H9 (cell line): ENCODE measurements at regions not wholly inside any gene's neighbourhood (a gene's known extent, or its start where the extent isn't known, plus 50 kb on each side); places are given as distances from the start of the nearest gene placed in this dataset.

Experiments
- DNase-seq: peaks from one replicate; pipeline ENCODE4 v3.0.0-alpha.2; 2017
- H2AFZ ChIP-seq: one replicate; pipeline ENCODE4 v1.6.1; 2013; ENCODE audit warnings: mild to moderate bottlenecking, low read length, control low read depth, moderate library complexity
- H2AK5ac ChIP-seq: 2 replicates; pipeline ENCODE4 v1.6.1; 2013; ENCODE audit warnings: low read length, control low read depth, mixed read lengths; ENCODE audit not compliant: insufficient read length
- H2BK120ac ChIP-seq: one replicate; pipeline ENCODE4 v1.6.1; 2013; ENCODE audit warnings: low read depth, mild to moderate bottlenecking, low read length, control low read depth, inconsistent platforms; ENCODE audit not compliant: poor library complexity, severe bottlenecking
- H2BK12ac ChIP-seq: 2 replicates; pipeline ENCODE4 v1.6.1; 2013; ENCODE audit warnings: low read length, control low read depth, mixed read lengths, low read depth; ENCODE audit not compliant: insufficient read length
- H2BK15ac ChIP-seq: 2 replicates; pipeline ENCODE4 v1.6.1; 2013; ENCODE audit warnings: low read depth, low read length, control low read depth
- H2BK20ac ChIP-seq: one replicate; pipeline ENCODE4 v1.6.1; 2013; ENCODE audit warnings: low read depth, mild to moderate bottlenecking, low read length, control low read depth, inconsistent platforms; ENCODE audit not compliant: poor library complexity, severe bottlenecking
- H2BK5ac ChIP-seq: 2 replicates; pipeline ENCODE4 v1.6.1; 2013; ENCODE audit warnings: low read length, control low read depth, mixed read lengths; ENCODE audit not compliant: insufficient read length
- H3K14ac ChIP-seq: 2 replicates; pipeline ENCODE4 v1.6.1; 2013; ENCODE audit warnings: low read length, control low read depth; ENCODE audit not compliant: insufficient read depth
- H3K18ac ChIP-seq: 2 replicates; pipeline ENCODE4 v1.6.1; 2013; ENCODE audit warnings: low read depth, mild to moderate bottlenecking, mixed read lengths, low read length, control low read depth; ENCODE audit not compliant: insufficient read length
- H3K23ac ChIP-seq: 2 replicates; pipeline ENCODE4 v1.6.1; 2013; ENCODE audit warnings: low read length, control low read depth, mixed read lengths, low read depth; ENCODE audit not compliant: insufficient read length
- H3K23me2 ChIP-seq: 2 replicates; pipeline ENCODE4 v1.6.1; 2013; ENCODE audit warnings: low read depth, mild to moderate bottlenecking, mixed read lengths, low read length, control low read depth; ENCODE audit not compliant: insufficient read length, poor library complexity, severe bottlenecking
- H3K27ac ChIP-seq: 2 replicates; pipeline ENCODE4 v1.5.1; 2013; ENCODE audit warnings: low read length, control low read depth, mixed read lengths, low read depth; ENCODE audit not compliant: insufficient read length
- H3K27me3 ChIP-seq: 2 replicates; pipeline ENCODE4 v1.6.1; 2013; ENCODE audit warnings: low read length, control low read depth, inconsistent platforms; ENCODE audit not compliant: insufficient read depth
- H3K4ac ChIP-seq: 2 replicates; pipeline ENCODE4 v1.6.1; 2013; ENCODE audit warnings: low read depth, mild to moderate bottlenecking, control low read depth, inconsistent platforms, low read length, moderate library complexity
- H3K4me1 ChIP-seq: 2 replicates; pipeline ENCODE4 v1.6.1; 2013; ENCODE audit warnings: low read length, control low read depth, inconsistent platforms; ENCODE audit not compliant: insufficient read depth
- H3K4me2 ChIP-seq: 2 replicates; pipeline ENCODE4 v1.6.1; 2013; ENCODE audit warnings: low read length, control low read depth, mixed read lengths; ENCODE audit not compliant: insufficient read length, insufficient read depth
- H3K56ac ChIP-seq: 2 replicates; pipeline ENCODE4 v1.6.1; 2013; ENCODE audit warnings: low read depth, mild to moderate bottlenecking, mixed read lengths, low read length, control low read depth; ENCODE audit not compliant: insufficient read length
- H3K79me1 ChIP-seq: 2 replicates; pipeline ENCODE4 v1.6.1; 2013; ENCODE audit warnings: low read depth, mild to moderate bottlenecking, moderate library complexity, low read length, control low read depth, inconsistent platforms; ENCODE audit not compliant: insufficient read depth, poor library complexity, severe bottlenecking
- H3K79me2 ChIP-seq: 2 replicates; pipeline ENCODE4 v1.6.1; 2013; ENCODE audit warnings: low read length, control low read depth, inconsistent platforms; ENCODE audit not compliant: insufficient read depth
- H3K9ac ChIP-seq: 2 replicates; pipeline ENCODE4 v1.6.1; 2013; ENCODE audit warnings: low read length, control low read depth, mixed read lengths; ENCODE audit not compliant: insufficient read length; ENCODE audit errors: extremely low read depth
- H3K9me3 ChIP-seq: one replicate; pipeline ENCODE4 v1.6.1; 2013; ENCODE audit warnings: low read depth, low read length, inconsistent platforms; ENCODE audit not compliant: control insufficient read depth
- H3T11ph ChIP-seq: one replicate; pipeline ENCODE4 v1.6.1; 2013; ENCODE audit warnings: mild to moderate bottlenecking, low read length, control low read depth, inconsistent platforms
- H4K20me1 ChIP-seq: one replicate; pipeline ENCODE4 v1.6.1; 2013; ENCODE audit not compliant: control insufficient read depth, insufficient read length, insufficient read depth
- H4K5ac ChIP-seq: 2 replicates; pipeline ENCODE4 v1.6.1; 2013; ENCODE audit warnings: low read depth, mild to moderate bottlenecking, mixed read lengths, low read length, control low read depth; ENCODE audit not compliant: insufficient read length
- H4K8ac ChIP-seq: replicated peaks from 2 replicates; pipeline ENCODE4 v1.6.1; 2013; ENCODE audit warnings: low read length, control low read depth, mixed read lengths, low read depth; ENCODE audit not compliant: insufficient read length
- H4K91ac ChIP-seq: 2 replicates; pipeline ENCODE4 v1.6.1; 2013; ENCODE audit warnings: low read depth, mild to moderate bottlenecking, moderate library complexity, mixed read lengths, low read length, control low read depth; ENCODE audit not compliant: insufficient read length
- H3K27ac Mint-ChIP-seq, 3 experiments: 2 replicates in 2 of 3; 3 replicates in 1 of 3; pipeline ENCODE4 v1.8.0; 2020 to 2021; ENCODE audit warnings: mixed read lengths in 3 of 3, mild to moderate bottlenecking in 1 of 3, moderate library complexity in 1 of 3
- H3K27me3 Mint-ChIP-seq: 2 replicates; pipeline ENCODE4 v1.8.0; 2021; ENCODE audit warnings: low read depth, mild to moderate bottlenecking, moderate library complexity, mixed read lengths
- H3K36me3 Mint-ChIP-seq, 3 experiments: 2 replicates in 2 of 3; 3 replicates in 1 of 3; pipeline ENCODE4 v1.8.0; 2020 to 2021; ENCODE audit warnings: low read depth in 3 of 3, mixed read lengths in 3 of 3; ENCODE audit not compliant: insufficient read depth in 1 of 3
- H3K4me1 Mint-ChIP-seq, 2 experiments: 2 replicates each; pipeline ENCODE4 v1.8.0; 2020; ENCODE audit warnings: mixed read lengths in 2 of 2
- H3K4me3 Mint-ChIP-seq, 2 experiments: 2 replicates in 1 of 2; 3 replicates in 1 of 2; pipeline ENCODE4 v1.8.0; 2020 to 2021; ENCODE audit warnings: mild to moderate bottlenecking in 2 of 2, mixed read lengths in 2 of 2, moderate library complexity in 1 of 2
- H3K9me3 Mint-ChIP-seq, 2 experiments: 2 replicates in 1 of 2; 3 replicates in 1 of 2; pipeline ENCODE4 v1.8.0; 2020; ENCODE audit warnings: mild to moderate bottlenecking in 2 of 2, mixed read lengths in 2 of 2, moderate library complexity in 1 of 2
- CTCF ChIP-seq: fragments of 200-600 bp; sonication (generic); conservative IDR thresholded peaks from 3 replicates; pipeline ENCODE4 v1.8.0; 2021; ENCODE audit warnings: antibody characterized with exemption, mild to moderate bottlenecking
- WGBS: extraction: QIAGEN DNeasy Blood & Tissue Kit; methylation state at CpG from one replicate; pipeline ENCODE4 v1.1.7; 2013; ENCODE audit warnings: missing lambda C conversion rate, low lambda C conversion rate, mixed read lengths; ENCODE audit not compliant: insufficient read length; ENCODE audit errors: extremely low coverage; 5-methylcytosine and 5-hydroxymethylcytosine counted together

GRCh38 chr6:115680621-115681020, 380.1 kb downstream of the FRK start:
- no peak overlapping the region for H3K4me2 ChIP-seq
- no peaks in the 10 kb centered on the region for H3K23me2 ChIP-seq
- no peak overlapping the region for H3K4me3 Mint-ChIP-seq
- H2AK5ac ChIP-seq: no peak overlapping the region
- no peaks in the 10 kb centered on the region for H3K79me2 ChIP-seq
- H2AFZ ChIP-seq: no peak overlapping the region
- no peak overlapping the region for H3K27ac ChIP-seq
- H3K27ac Mint-ChIP-seq: no peak overlapping the region
- H4K5ac ChIP-seq: no peak overlapping the region
- H3K36me3 Mint-ChIP-seq: no peaks in the 10 kb centered on the region
- no peaks in the 10 kb centered on the region for H3K4me1 ChIP-seq
- no CpG with 5 or more reads among the region's 3 CpGs for WGBS
- H4K91ac ChIP-seq: no peak overlapping the region
- no peak for DNase-seq
- H3K56ac ChIP-seq: no peak overlapping the region
- no peaks in the 10 kb centered on the region for H3K9me3 ChIP-seq
- H3K23ac ChIP-seq: no peak overlapping the region
- no peaks in the 10 kb centered on the region for H4K20me1 ChIP-seq
- H3K79me1 ChIP-seq: no peaks in the 10 kb centered on the region
- no peak overlapping the region for H4K8ac ChIP-seq
- H3K14ac ChIP-seq: no peak overlapping the region
- H2BK120ac ChIP-seq: no peak overlapping the region
- H2BK20ac ChIP-seq: no peak overlapping the region
- no peak overlapping the region for H3T11ph ChIP-seq
- H3K4ac ChIP-seq: no peak overlapping the region
- H2BK5ac ChIP-seq: no peak overlapping the region
- H3K9me3 Mint-ChIP-seq: no peaks in the 10 kb centered on the region
- no peaks in the 10 kb centered on the region for H3K27me3 ChIP-seq
- TF ChIP-seq CTCF: no peak
- H3K18ac ChIP-seq: no peak overlapping the region
- H2BK15ac ChIP-seq: no peak overlapping the region
- no peaks in the 10 kb centered on the region for H3K4me1 Mint-ChIP-seq
- H2BK12ac ChIP-seq: no peak overlapping the region
- no peaks in the 10 kb centered on the region; the same call in 1 of the 2 replicates for H3K27me3 Mint-ChIP-seq
- H3K9ac ChIP-seq: no peak overlapping the region
